CD4-positive, alpha-beta T cell treated with Interleukin-17A for 4 hours (primary cell): ENCODE measurements at regions not wholly inside any gene's neighbourhood (a gene's known extent, or its start where the extent isn't known, plus 50 kb on each side); places are given as distances from the start of the nearest gene placed in this dataset.

Source experiments
- DNase-seq: peaks from one replicate; pipeline ENCODE4 v3.0.0-alpha.2; 2020; ENCODE audit warnings: mixed read lengths

DNA sequence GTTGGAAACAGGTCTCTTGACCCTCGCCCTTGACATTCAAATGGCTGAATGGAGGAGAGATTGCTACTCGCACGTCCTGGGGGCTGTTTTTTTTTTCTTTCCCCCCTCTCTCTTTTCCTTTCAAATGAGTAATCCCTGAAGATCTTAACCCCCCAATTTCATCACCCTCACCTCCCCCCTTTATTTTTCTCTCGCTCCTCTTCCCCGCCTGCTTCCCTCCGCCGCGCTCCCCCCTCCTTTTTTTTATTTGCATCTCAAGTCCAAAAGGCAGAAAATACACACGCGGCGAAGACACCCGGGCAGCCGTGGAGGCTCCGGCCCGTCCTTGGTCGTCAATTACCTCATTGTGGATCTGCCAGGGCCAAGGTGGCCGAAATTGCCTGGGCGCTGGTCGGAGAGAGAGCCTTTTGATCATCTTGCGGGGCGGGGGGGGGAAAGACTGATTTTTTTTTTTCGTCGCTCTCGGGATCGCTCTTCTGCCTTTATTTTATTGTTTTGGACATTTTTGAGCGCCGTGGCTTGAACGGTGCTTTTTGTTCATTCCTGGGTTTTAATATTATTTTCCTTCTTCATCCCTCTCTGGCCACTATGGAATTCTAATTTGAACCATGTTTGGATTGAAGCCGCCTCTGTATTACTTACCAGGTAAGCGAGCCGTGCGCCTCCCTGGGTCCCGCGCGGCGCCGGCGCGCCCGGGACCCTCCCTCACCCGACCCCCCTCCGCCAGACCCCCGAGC is 57.2 kb upstream of the GSE1 start:
- DNase-seq, result peak; percentile 40

DNA sequence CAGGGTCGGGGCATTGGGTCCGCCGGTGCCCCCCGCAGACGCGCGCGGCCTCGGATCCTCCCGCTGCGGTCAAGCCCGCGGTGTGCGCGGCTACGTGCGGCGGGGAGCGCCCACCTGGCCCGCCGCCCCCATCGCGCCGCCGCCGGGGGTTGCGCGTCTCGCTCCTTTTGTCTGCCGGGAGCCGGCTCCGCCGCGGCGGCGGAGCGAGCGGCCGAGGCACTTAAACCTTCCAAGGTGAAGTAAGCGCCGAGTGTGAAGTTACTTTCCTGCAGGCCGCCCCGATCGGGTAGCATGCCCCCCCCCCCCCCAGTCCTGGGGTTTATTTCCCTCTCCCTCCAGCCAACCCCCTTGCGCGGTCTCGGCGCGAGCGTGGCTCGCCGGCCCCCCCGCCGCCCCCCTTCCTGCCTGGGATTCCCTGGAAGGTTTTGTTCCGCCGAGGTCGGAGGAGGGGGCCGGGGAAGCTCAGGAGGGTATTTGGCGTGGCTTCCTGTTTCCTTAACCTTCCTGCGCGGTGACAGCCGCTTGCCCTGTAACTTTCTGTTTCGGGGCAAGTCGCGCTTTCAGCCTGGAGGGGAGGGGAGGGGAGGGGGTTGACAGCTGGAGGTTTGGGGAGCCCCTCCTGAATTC is 56.6 kb upstream of the GSE1 start:
- DNase-seq, result peak; percentile 64

DNA sequence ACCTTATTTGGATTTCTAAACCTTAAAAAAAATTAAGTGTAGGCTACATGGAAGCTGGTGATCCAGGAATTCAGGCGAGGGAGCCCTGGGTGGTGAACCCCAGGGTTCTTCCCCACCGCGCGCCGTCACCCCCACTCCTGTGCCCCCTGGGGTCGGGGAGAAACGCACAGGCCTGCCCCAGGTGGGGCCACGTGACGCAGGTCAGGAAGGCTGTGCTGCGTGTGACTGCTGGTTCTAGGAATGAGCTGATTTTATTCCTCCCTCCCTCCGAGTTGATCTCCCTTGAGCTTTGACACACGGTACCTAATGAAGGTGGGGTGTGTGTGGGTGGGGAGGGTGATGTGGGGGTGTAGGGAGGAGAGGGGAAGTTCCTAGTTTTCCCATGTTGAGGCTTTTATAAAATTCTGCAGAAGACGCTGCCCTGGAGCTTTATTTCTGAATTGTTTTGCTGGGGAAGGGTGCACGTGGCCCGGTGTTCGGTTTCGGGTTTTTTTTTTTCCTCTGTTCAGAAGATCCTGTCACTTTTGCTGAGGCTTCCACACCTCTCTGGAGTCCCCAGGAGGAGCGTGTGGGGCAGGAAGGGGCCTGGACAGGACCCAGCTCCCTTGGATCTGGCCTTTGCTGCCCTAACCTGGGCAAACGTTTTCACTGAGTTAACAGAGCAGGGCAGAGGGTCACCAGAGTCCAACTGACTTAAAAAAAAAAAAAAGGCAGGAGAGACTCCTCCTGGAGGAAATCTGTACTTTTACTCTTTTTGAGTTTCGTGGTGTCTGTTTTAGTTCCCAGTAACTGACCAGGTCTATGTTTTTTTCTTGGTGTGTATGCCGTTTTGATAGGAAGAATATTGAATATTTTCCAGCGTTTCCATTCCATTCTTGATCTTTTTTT is 55.8 kb upstream of the GSE1 start:
- peak; percentile 52 for DNase-seq

DNA sequence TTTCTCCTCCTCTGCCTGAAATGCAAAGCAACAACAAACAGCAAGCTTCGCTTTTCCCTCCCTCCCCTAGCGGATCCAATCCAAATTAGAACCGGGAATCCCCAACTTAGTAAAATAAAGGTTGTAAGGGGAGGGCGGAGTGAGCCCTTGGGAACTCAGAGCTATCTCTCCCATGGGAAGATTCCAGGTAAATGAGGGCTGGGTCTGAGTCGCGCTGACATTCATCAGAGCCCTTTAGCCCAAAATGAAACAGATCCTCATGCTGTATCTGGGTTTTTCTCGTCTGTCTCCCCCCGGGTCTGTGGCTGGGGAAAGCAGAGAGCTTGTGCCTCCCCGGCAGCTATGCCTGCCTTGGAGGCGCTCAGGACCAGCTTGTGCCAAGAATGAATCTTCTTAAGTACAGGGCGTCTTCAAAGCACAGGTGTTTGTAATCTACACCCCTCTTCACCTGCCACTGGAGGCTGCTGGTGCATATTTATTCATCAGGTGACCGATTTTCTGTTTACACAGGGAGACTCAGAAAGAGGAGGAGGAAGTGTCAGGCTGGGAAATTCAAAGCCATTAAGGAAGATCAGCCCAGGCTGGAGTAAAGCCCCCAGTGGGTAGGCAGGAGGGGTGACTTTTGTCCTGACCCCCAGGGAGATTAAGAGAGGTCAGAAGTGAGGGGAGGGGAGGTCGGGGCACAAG is 55.0 kb upstream of the GSE1 start:
- DNase-seq, result peak; percentile 21

DNA sequence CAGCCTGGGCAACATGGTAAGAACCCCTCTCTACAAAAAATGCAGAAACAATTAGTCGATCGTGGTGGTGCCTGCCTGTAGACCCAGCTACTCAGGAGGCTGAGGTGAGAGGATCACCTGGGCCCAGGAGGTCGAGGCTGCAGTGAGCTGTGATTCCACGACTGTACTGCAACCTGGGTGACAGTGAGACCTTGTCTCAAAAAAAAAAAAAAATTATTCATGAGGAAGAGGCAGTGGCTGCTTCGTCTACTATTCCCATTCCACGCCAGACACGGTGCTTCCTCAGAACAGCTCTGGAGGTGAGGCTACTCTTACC is 52.2 kb upstream of the GSE1 start:
- no peak for DNase-seq

DNA sequence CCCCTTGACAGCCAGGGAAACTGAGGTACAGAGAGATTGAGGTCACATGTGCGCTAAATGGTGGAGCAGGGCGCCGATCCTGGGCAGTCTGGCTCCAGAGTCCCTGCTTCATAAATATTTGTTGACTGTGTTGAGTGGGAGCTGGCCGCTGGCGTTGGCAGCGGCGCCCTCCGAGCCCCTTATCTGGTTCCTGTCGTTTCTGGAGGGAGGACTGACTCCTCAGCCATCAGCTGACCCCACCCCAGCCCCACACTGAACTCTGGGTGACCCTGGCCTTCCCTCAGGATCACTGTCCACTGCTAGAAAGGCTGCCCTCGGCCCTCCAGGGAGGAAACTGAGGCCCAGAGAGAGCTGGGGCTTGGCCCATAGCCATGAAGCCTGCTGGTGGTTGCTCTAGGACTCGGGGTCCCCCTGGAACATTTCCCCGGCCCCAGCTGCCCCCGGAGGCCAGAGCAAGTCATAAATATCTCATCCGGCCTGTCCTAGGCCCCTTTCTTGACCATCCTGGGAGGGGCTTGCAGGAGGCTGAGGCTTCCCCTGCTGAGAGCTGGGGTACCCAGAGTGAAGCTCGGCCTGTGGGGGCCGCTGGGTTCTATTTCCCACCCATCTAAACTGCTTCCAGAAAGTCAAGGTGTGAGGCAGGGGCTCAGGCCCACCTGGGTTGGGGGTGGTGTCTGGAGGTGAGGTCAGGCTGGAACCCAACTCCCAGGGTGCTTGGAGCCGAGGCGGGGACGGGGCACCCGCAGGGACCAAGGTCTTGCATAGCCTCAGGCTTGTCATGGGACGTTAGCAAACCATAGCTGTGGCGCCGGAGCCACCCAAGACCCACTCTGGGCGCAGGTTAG is 51.7 kb upstream of the GSE1 start:
- no peak for DNase-seq

DNA sequence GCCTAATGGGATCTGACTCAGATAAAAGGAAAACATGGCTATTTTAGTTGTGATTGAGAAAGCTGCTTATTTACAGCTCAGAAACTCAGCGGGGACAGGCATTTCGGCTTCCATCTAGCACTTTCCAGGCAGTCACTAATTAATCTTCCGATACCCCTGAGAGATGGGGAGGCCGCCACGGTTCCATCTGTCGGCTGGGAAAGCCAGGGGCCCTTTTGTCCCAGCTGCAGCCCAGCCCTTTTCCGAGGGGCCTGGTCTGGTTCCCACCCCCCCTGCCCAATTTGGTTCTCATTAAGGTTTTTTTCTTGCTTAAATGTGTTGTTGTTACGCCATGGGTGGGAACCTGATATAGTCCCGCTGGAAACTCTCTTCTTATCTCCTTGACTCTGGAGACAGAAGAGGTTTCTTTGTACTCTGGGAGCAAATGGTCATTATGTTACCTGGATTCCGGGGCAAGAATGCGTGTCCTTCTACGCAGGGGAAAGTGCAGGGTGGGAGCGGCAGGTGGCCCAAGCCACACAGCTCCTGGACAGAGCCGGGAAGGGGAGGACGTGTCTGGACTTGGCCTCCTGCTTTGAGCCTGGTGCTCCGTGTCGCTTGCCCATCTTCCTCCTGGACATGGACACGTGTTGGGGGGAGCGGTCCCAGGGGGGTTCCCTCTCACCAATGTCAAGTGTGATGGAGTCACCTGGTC is 50.9 kb upstream of the GSE1 start:
- DNase-seq, result no peak

DNA sequence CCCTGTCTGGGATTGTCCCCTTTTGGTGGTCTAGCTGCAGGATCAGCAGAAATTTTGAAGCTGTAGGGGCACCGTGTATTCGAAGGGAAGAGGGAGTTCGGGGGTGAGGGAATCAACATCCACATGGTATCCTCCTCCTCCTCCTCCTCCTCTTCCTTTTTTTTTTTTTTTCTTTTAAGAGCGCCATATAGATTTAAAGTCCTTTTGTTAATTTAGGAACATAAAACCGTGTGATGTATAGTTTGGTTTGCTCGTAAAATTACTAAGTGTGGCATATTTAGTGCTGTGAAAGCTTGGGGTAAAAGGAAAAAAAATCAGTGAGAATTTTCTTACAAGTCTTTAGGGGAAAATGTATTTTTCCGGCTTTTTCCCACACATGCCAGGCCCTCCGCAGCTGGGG is 50.1 kb upstream of the GSE1 start:
- no peak for DNase-seq
